Tibial artery (tissue), 4 donors: ENCODE measurements at regions not wholly inside any gene's neighbourhood (a gene's known extent, or its start where the extent isn't known, plus 50 kb on each side); places are given as distances from the start of the nearest gene placed in this dataset.

Experiments
- DNase-seq, 2 donors: peaks; one replicate each; pipeline ENCODE4 v3.0.0-alpha.2; 2019
- H3K27ac ChIP-seq, 2 donors: fragments of 200-600 bp; sonication (generic) in 1 of 2; 1 replicate in 1 of 2; 2 replicates in 1 of 2; pipeline ENCODE4 v1.5.1; 2018 to 2019; ENCODE audit warnings: mild to moderate bottlenecking in 1 of 2
- H3K27me3 ChIP-seq, 2 donors: fragments of 200-600 bp; sonication (generic) in 1 of 2; one replicate each; pipeline versions ENCODE4 v1.5.1 to v1.6.0; 2016 to 2019
- H3K36me3 ChIP-seq, 3 donors: fragments of 200-600 bp; sonication (generic) in 2 of 3; one replicate each; pipeline ENCODE4 v1.5.1; 2016 to 2019; ENCODE audit warnings: mild to moderate bottlenecking in 2 of 3
- H3K4me1 ChIP-seq, 4 donors: fragments of 200-600 bp; sonication (generic) in 2 of 4; 1 replicate in 3 of 4; 2 replicates in 1 of 4; pipeline ENCODE4 v1.5.1; 2016 to 2019
- H3K4me3 ChIP-seq, 2 donors: fragments of 200-600 bp; sonication (generic) in 1 of 2; 1 replicate in 1 of 2; 2 replicates in 1 of 2; pipeline ENCODE4 v1.5.1; 2018 to 2019; ENCODE audit warnings: mild to moderate bottlenecking in 2 of 2
- H3K9me3 ChIP-seq, 3 donors: fragments of 200-600 bp; sonication (generic) in 1 of 3; one replicate each; pipeline ENCODE4 v1.5.1; 2016 to 2019
- intact Hi-C: fragments of 100-400 bp; cut with DNase I; formaldehyde crosslinking; loops from one replicate; pipeline ENCODE4 v1.15.0; 2023; ENCODE audit warnings: low total_unique reads
- TF ChIP-seq, protein P1 (sequence below), 2 experiments: fragments of 200-600 bp in 1 of 2; fragments of 450-650 bp in 1 of 2; IDR thresholded peaks; one replicate each; pipeline ENCODE4 v1.5.1; 2017 to 2019; ENCODE audit warnings: antibody characterized with exemption in 2 of 2, mild to moderate bottlenecking in 1 of 2, moderate library complexity in 1 of 2

DNA sequence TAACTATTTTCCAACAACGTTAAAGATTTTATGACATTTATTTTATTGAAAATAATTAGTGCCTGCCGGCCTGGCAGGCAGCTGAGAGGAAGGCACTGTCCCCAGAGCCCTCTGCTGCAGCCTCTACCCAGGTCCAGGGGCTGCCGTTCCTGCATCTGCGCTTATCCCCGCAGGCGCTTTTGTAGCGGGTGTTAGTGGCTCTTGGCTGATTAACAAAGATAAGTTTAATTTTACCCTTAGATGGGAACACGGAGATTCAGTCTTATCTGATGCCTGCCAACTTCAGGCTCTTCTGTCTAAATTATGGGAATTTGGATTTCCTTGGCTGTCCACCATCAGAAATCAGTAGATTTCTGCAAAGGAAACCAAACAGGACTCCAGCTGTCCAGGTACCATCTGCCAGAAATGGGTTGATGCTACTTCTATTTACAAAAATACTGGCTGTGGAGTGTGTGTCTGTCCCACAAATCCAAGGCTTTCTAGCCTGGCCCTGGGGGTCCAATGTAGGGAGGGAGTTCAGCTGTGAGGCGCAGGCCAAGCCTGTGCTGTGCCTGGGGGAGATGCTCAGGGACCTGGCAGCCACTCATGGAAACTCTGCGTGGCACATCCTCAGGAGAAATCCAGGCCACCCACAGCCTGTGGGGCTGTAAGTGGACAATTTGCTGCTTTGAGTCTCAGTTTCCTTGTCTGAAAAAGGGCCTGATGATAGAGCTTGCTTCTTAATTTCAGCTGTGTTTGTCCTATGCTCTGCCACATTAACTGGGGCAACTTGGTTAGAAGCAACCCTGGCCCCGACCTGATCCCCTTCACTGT is 62.0 kb upstream of the IGFBP3 start:
- no peak overlapping the region for H3K4me3 ChIP-seq
- DNase-seq, result no peak
- H3K4me1 ChIP-seq, result peaks cover 0 to 90% (median 55%) of the 10 kb centered on the region in 4 donors
- H3K9me3 ChIP-seq, result no peaks in the 10 kb centered on the region
- TF ChIP-seq, protein P1, sequence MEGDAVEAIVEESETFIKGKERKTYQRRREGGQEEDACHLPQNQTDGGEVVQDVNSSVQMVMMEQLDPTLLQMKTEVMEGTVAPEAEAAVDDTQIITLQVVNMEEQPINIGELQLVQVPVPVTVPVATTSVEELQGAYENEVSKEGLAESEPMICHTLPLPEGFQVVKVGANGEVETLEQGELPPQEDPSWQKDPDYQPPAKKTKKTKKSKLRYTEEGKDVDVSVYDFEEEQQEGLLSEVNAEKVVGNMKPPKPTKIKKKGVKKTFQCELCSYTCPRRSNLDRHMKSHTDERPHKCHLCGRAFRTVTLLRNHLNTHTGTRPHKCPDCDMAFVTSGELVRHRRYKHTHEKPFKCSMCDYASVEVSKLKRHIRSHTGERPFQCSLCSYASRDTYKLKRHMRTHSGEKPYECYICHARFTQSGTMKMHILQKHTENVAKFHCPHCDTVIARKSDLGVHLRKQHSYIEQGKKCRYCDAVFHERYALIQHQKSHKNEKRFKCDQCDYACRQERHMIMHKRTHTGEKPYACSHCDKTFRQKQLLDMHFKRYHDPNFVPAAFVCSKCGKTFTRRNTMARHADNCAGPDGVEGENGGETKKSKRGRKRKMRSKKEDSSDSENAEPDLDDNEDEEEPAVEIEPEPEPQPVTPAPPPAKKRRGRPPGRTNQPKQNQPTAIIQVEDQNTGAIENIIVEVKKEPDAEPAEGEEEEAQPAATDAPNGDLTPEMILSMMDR (IDR thresholded peaks at IDR 0.05), result no peak
- H3K27ac ChIP-seq, result peak overlapping the region; percentile 70 to 82
- intact Hi-C loops, result no loop called here
- no peaks in the 10 kb centered on the region for H3K36me3 ChIP-seq
- H3K27me3 ChIP-seq, result no peaks in the 10 kb centered on the region

DNA sequence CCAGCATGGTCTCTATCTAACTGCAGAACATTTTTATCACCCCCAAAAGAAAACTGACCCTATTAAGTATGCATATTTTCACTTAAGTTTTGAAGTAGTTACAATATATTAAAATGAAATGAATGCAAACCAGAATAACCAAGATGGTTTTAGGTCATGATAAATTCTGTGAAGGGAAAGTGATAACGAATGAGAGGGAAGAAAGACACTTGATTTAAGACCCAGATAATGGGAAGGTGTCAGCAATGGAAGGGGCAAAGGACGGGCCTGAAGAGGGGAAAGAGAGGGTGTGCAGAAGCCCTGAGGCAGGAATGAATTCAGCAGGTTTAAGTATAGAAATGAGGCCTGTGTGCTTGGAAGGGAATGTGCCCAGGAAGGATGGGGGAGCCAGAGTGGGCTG is 61.1 kb upstream of the IGFBP3 start:
- no peak overlapping the region for H3K4me3 ChIP-seq
- peak overlapping the region; percentile 70 to 82 for H3K27ac ChIP-seq
- no peak for DNase-seq
- intact Hi-C loops, result no loop called here
- peaks cover 0 to 90% (median 58%) of the 10 kb centered on the region in 4 donors for H3K4me1 ChIP-seq
- H3K9me3 ChIP-seq, result no peaks in the 10 kb centered on the region
- TF ChIP-seq, protein P1 (IDR thresholded peaks at IDR 0.05), result no peak
- H3K27me3 ChIP-seq, result no peaks in the 10 kb centered on the region
- H3K36me3 ChIP-seq, result no peaks in the 10 kb centered on the region

DNA sequence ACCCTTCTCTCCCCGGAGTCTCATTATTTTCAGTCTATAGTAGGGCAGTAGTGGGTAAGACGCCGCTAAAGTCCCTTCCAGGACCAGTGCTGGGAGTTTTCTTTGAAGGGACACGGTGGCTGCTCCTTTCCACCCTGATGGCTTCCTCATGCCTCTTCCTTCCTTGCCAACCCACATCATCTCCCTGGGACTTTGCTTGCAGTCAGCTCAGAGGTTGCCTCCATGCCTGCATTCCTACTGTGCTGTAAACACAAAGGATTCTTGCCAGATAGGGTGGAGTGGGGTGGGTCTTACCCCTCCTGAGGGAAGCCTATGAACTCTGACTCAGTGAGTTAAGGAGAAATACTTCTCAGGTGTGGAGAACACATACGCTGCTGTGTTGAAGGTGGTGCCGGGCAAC is 59.9 kb upstream of the IGFBP3 start:
- H3K36me3 ChIP-seq, result no peaks in the 10 kb centered on the region
- no peak overlapping the region for H3K4me3 ChIP-seq
- H3K27me3 ChIP-seq, result no peaks in the 10 kb centered on the region
- intact Hi-C loops, result no loop called here
- peaks cover 0 to 84% (median 58%) of the 10 kb centered on the region in 4 donors for H3K4me1 ChIP-seq
- no peak for DNase-seq
- TF ChIP-seq, protein P1 (IDR thresholded peaks at IDR 0.05), result no peak
- peak overlapping the region; percentile 55 to 85 for H3K27ac ChIP-seq
- no peaks in the 10 kb centered on the region for H3K9me3 ChIP-seq

DNA sequence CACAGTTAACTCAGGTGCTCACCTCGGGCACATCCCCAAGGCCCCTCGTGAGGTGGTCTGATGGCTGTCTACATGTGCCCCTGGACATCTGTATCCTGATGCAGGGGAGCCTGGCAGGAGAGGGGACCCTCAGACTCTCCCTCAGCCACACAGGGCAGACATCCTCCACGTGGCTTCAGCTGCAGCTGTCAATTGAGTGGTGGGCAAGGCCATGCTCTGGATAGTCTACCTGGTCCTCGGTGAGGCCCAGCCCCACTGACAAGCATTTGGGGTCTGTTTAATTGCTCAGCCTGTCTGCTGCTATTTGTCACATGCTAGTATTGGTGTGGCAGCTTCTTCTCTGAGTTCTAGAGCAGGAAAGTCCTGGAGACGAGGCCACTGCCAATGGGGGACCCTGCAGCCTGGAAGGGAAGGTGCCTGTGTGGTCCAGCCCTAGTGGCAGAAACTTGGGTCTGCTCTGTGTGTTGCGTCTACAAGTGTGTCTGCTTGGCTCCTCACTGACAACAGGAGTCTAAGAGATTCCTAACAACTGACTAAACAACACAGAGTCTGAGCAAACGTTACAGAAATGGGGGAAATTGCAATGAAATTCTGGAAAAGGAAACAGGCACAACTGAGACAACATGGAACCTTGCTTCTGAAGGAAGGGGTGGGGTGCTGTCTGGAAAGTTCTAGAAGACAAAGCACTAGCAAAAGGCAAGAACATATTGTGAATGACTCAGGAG is 59.3 kb upstream of the IGFBP3 start:
- no peak overlapping the region for H3K4me3 ChIP-seq
- TF ChIP-seq, protein P1 (IDR thresholded peaks at IDR 0.05), result no peak
- H3K9me3 ChIP-seq, result no peaks in the 10 kb centered on the region
- intact Hi-C loops, result no loop called here
- H3K36me3 ChIP-seq, result no peaks in the 10 kb centered on the region
- no peak for DNase-seq
- no peaks in the 10 kb centered on the region for H3K27me3 ChIP-seq
- H3K4me1 ChIP-seq, result peaks cover 0 to 78% (median 57%) of the 10 kb centered on the region in 4 donors
- H3K27ac ChIP-seq, result peak overlapping the region; percentile 55 to 85

DNA sequence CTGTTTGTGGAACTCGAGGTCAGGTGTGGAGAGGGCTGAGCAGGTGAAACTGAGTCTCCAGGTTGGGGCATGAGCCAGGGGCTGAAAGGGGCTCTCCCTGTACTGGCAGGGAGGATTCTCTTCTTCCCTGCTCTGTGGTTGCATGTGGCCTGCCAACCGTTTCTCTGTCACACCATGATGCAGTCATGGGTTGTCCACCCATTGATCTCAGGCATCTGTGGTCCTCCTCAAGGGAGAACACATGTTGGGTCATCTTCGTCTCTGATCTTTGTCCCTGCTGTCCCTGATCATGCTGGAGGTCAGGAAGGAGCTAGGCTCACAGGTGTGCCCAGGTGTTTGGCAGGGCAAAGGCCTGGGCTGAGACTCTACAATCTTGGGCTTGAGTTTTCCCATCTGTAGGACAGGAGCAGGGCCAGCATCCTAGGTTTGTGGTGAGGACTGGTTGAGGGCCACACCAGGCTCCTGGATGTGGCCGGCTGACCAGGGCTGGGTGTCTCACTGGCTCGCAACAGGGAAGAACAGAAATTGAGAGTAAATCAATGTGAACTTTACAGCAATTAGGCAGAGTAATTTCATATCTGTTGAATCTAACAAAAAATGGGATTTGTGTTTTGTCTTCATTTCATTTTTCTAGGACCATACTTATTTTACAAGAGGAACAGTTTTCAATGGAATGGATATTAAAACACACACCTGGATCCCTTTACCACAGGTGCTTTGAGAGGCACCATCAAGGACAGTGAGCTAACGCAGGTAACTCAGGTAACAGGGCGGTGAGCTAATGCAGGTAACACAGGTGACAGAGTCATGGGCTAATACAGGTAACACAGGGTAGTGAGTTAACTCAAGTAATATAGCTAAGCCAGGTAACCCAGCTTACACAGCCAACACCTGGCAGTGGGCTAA is 58.5 kb upstream of the IGFBP3 start:
- peak overlapping the region; percentile 55 to 85 for H3K27ac ChIP-seq
- TF ChIP-seq, protein P1 (IDR thresholded peaks at IDR 0.05), result no peak
- DNase-seq, result no peak
- intact Hi-C loops, result no loop called here
- H3K9me3 ChIP-seq, result no peaks in the 10 kb centered on the region
- H3K4me3 ChIP-seq, result no peak overlapping the region
- H3K36me3 ChIP-seq, result no peaks in the 10 kb centered on the region
- no peaks in the 10 kb centered on the region for H3K27me3 ChIP-seq
- H3K4me1 ChIP-seq, result peaks cover 0 to 74% (median 49%) of the 10 kb centered on the region in 4 donors
